HUES48 (cell line): ENCODE measurements at regions not wholly inside any gene's neighbourhood (a gene's known extent, or its start where the extent isn't known, plus 50 kb on each side); places are given as distances from the start of the nearest gene placed in this dataset.
"Not testable (repeated sequence)": the region's sequence is repeated elsewhere in the genome, so short reads cannot be mapped to it uniquely, and the experiment has no call there.

ENCODE experiments used
- H3K27ac ChIP-seq: one replicate; pipeline ENCODE4 v1.7.0; 2013; ENCODE audit warnings: low read depth, low read length, inconsistent platforms
- H3K27me3 ChIP-seq: 2 replicates; pipeline ENCODE4 v1.6.1; 2013; ENCODE audit warnings: mild to moderate bottlenecking, low read length; ENCODE audit not compliant: control insufficient read depth, insufficient read depth
- H3K36me3 ChIP-seq: 2 replicates; pipeline ENCODE4 v1.6.1; 2013; ENCODE audit warnings: low read length; ENCODE audit not compliant: control insufficient read depth, insufficient read depth
- H3K4me1 ChIP-seq: 2 replicates; pipeline ENCODE4 v1.6.1; 2013; ENCODE audit warnings: mild to moderate bottlenecking, low read length; ENCODE audit not compliant: control insufficient read depth, insufficient read depth
- H3K4me3 ChIP-seq: 2 replicates; pipeline ENCODE4 v1.5.1; 2013; ENCODE audit warnings: mild to moderate bottlenecking, low read depth, low read length
- H3K9ac ChIP-seq: 2 replicates; pipeline ENCODE4 v1.6.1; 2013; ENCODE audit warnings: mild to moderate bottlenecking, low read depth, low read length, moderate library complexity
- H3K9me3 ChIP-seq: 2 replicates; pipeline ENCODE4 v1.6.1; 2013; ENCODE audit warnings: low read length; ENCODE audit not compliant: control insufficient read depth, insufficient read depth

DNA sequence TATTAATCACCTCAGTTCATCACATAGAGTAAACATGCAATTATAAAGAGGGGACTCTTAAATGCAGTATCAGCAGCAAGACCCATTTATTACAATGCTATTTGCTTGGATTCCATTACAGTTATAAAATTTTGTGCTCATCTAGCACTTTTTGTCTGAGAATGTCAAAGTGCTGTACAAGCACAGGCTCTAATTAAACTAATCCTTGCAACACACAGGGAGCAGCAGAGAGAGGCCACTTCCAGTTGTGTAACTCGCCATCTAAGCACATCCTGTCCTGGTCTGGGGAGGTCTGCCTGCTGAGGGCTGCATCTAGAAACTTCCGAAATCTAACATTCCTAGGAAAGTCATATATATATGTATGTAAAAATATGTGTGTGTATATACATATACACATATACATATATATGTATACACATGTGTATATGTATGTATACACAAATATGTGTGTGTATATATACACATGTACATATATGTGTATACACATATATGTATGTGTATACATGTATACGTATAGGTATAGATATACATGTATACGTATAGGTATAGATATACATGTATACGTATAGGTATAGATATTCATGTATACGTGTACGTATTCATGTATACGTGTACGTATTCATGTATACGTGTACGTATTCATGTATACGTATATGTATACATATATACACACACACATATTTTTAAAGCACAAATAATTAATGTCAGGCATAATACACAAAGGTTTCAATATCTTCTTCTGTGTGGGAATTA, 136.4 kb upstream of the JARID2 start:
- H3K27ac ChIP-seq, result no peak overlapping the region

GRCh38 chr6:15110726-15111354, 135.0 kb upstream of the JARID2 start:
- Histone ChIP-seq H3K4me3 (no peak overlapping the region), H3K9me3 (no peaks in the 10 kb centered on the region), H3K4me1 (no peaks in the 10 kb centered on the region; the same call in 1 of the 2 replicates), H3K9ac (no peak overlapping the region), H3K27me3 (no peaks in the 10 kb centered on the region), H3K36me3 (no peaks in the 10 kb centered on the region), H3K27ac (no peak overlapping the region)

More for the DNA sequence above, 136.4 kb upstream of the JARID2 start:
- Histone ChIP-seq H3K4me1 (peaks cover 3% of the 10 kb centered on the region; the same call in 1 of the 2 replicates), H3K9ac (no peak overlapping the region), H3K27me3 (no peaks in the 10 kb centered on the region), H3K4me3 (no peak overlapping the region), H3K9me3 (no peaks in the 10 kb centered on the region), H3K36me3 (no peaks in the 10 kb centered on the region)

DNA sequence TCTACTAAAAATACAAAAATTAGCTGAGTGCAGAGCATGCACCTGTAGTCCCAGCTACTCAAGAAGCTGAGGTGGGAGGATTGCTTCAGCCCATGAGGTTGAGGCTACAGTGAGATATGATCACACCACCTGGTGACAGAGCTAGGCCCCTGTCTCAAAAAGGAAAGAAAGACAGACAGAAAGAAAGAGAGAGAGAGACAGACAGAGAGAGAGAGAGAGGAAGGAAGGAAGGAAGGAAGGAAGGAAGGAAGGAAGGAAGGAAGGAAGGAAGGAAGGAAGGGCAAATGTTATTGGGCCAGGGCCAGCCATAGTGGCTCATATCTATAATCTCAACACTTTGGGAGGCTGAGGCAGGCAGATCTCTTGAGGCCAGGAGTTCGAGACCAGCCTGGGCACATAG, 134.3 kb upstream of the JARID2 start:
- not testable (repeated sequence) for H3K27ac ChIP-seq, H3K36me3 ChIP-seq, H3K9me3 ChIP-seq, H3K4me1 ChIP-seq, H3K9ac ChIP-seq, H3K27me3 ChIP-seq, H3K4me3 ChIP-seq

GRCh38 chr6:15113587-15113986, 132.3 kb upstream of the JARID2 start:
- Histone ChIP-seq H3K9me3 (no peaks in the 10 kb centered on the region), H3K4me3 (no peak overlapping the region), H3K27ac (no peak overlapping the region), H3K27me3 (no peaks in the 10 kb centered on the region), H3K9ac (no peak overlapping the region), H3K4me1 (no peaks in the 10 kb centered on the region), H3K36me3 (no peaks in the 10 kb centered on the region)

DNA sequence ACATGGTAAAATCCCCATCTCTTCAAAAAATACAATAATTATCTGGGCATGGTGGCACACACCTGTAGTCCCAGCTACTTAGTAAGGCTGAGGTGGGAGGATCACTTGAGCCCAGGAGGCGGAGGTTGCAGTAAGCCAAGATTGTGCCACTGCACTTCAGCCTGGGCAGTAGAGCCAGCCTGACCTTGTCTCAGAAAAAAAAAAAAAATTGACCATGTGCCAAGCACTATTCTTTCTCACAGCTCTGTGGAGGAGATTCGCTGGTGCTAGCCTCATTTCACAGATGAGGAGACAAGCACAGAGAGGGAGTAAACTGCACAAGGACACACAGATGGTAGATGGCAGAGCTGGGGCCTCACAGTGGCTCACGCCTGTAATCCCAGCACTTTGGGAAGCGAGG, 131.8 kb upstream of the JARID2 start:
- Histone ChIP-seq H3K9me3 (no peaks in the 10 kb centered on the region), H3K4me3 (no peak overlapping the region), H3K36me3 (no peaks in the 10 kb centered on the region), H3K4me1 (no peaks in the 10 kb centered on the region), H3K9ac (no peak overlapping the region), H3K27me3 (no peaks in the 10 kb centered on the region), H3K27ac (no peak overlapping the region)

- no peaks in the 10 kb centered on the region for H3K9me3 ChIP-seq
- H3K27ac ChIP-seq, result no peak overlapping the region
- no peak overlapping the region for H3K4me3 ChIP-seq
- H3K36me3 ChIP-seq, result no peaks in the 10 kb centered on the region
- H3K9ac ChIP-seq, result no peak overlapping the region
- no peaks in the 10 kb centered on the region for H3K4me1 ChIP-seq
- no peaks in the 10 kb centered on the region for H3K27me3 ChIP-seq
Measured at GRCh38 chr6:15116889-15117288, 129.0 kb upstream of the JARID2 start.

GRCh38 chr6:15121443-15121842, 124.4 kb upstream of the JARID2 start:
- H3K27ac ChIP-seq, result no peak overlapping the region
- H3K4me3 ChIP-seq, result no peak overlapping the region
- H3K36me3 ChIP-seq, result no peaks in the 10 kb centered on the region
- H3K27me3 ChIP-seq, result no peaks in the 10 kb centered on the region
- H3K9ac ChIP-seq, result no peak overlapping the region
- H3K9me3 ChIP-seq, result no peaks in the 10 kb centered on the region
- H3K4me1 ChIP-seq, result no peaks in the 10 kb centered on the region

GRCh38 chr6:15121977-15122550, 123.8 kb upstream of the JARID2 start:
- H3K9me3 ChIP-seq, result no peaks in the 10 kb centered on the region
- H3K36me3 ChIP-seq, result no peaks in the 10 kb centered on the region

DNA sequence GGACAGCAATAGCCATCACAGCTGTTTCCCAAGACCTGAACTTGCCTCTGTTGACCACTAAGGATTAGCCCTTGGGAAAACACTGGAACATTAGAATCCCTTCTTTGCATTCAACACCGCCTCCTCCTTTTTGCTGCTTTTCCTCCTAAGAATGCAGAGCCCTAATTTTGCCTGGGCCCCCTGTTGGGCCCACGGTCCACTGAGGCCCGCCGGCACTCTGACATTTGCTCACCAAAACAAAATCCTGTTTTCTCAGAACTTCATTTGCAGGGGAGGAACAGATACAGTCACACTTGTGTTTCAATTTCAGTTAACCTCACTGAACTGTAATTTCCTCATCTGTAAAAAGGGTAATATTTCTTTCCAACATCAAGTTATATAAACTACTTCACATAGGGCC, 116.0 kb upstream of the JARID2 start:
- H3K4me3 ChIP-seq, result no peak overlapping the region
- no peak overlapping the region for H3K9ac ChIP-seq
- H3K36me3 ChIP-seq, result no peaks in the 10 kb centered on the region
- no peaks in the 10 kb centered on the region for H3K27me3 ChIP-seq
- H3K27ac ChIP-seq, result peak overlapping the region; percentile 35
- H3K9me3 ChIP-seq, result no peaks in the 10 kb centered on the region
- H3K4me1 ChIP-seq, result peaks cover 11% of the 10 kb centered on the region

More at GRCh38 chr6:15121977-15122550, 123.8 kb upstream of the JARID2 start:
- Histone ChIP-seq H3K27me3 (no peaks in the 10 kb centered on the region), H3K27ac (no peak overlapping the region), H3K4me1 (no peaks in the 10 kb centered on the region), H3K9ac (no peak overlapping the region), H3K4me3 (no peak overlapping the region)

- Histone ChIP-seq H3K27me3 (no peaks in the 10 kb centered on the region), H3K27ac (no peak overlapping the region), H3K4me1 (peaks cover 14% of the 10 kb centered on the region), H3K9me3 (no peaks in the 10 kb centered on the region), H3K36me3 (no peaks in the 10 kb centered on the region), H3K9ac (no peak overlapping the region), H3K4me3 (no peak overlapping the region)
Measured at GRCh38 chr6:15131234-15131633, 114.6 kb upstream of the JARID2 start.

DNA sequence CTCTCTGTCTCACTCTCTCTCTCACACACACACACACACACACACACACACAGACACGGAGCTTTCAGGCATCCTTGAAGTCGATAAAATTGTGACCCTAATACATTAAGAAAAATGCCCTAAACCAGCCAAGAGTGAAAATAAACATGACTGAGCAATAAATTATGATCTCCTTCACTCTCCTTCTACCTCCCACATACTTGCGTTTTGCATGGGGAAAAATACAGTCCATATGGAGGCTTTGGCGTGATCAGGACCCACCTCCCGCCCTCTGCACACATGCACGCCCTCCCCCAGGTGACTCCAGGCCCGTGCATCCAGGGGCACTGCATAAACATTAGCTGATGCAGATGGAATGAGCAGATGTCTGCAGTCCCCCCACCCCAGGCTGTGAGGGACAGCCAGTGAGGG, 114.2 kb upstream of the JARID2 start:
- Histone ChIP-seq H3K9me3 (no peaks in the 10 kb centered on the region), H3K4me3 (no peak overlapping the region), H3K4me1 (peaks cover 14% of the 10 kb centered on the region), H3K27ac (no peak overlapping the region), H3K36me3 (no peaks in the 10 kb centered on the region), H3K27me3 (no peaks in the 10 kb centered on the region), H3K9ac (no peak overlapping the region)
